OCI-LY1 (cell line): ENCODE measurements at regions not wholly inside any gene's neighbourhood (a gene's known extent, or its start where the extent isn't known, plus 50 kb on each side); places are given as distances from the start of the nearest gene placed in this dataset.

ENCODE experiments used
- H2AFZ ChIP-seq: fragments of 200-600 bp; sonication (generic), shearing (Covaris generic); 2 replicates; pipeline ENCODE4 v1.6.0; 2014; ENCODE audit warnings: antibody characterized with exemption, mild to moderate bottlenecking, low read length
- H3F3A ChIP-seq: fragments of 200-600 bp; sonication (generic), shearing (Covaris generic); 2 replicates; pipeline ENCODE4 v1.6.0; 2014; ENCODE audit warnings: mild to moderate bottlenecking, antibody characterized with exemption, low read length, moderate library complexity; ENCODE audit not compliant: insufficient read depth
- H3K27ac ChIP-seq: fragments of 200-600 bp; sonication (generic); 2 replicates; pipeline ENCODE4 v1.5.1; 2014; ENCODE audit warnings: low read length, mixed run types, mild to moderate bottlenecking, low read depth; ENCODE audit not compliant: poor library complexity, severe bottlenecking
- H3K27me3 ChIP-seq: fragments of 200-600 bp; sonication (generic); 2 replicates; pipeline ENCODE4 v1.6.0; 2014; ENCODE audit warnings: antibody characterized with exemption, mild to moderate bottlenecking, low read length, moderate library complexity; ENCODE audit not compliant: insufficient read depth
- H3K36me3 ChIP-seq: fragments of 200-600 bp; sonication (generic); 2 replicates; pipeline ENCODE4 v1.6.1; 2014; ENCODE audit warnings: mild to moderate bottlenecking, antibody characterized with exemption, low read length, moderate library complexity, mixed read lengths; ENCODE audit not compliant: insufficient read depth
- H3K4me1 ChIP-seq: fragments of 200-600 bp; sonication (generic); 2 replicates; pipeline ENCODE4 v1.5.1; 2014; ENCODE audit warnings: mild to moderate bottlenecking, low read length, moderate library complexity; ENCODE audit not compliant: insufficient read depth, severe bottlenecking
- H3K4me2 ChIP-seq: fragments of 200-600 bp; sonication (generic), shearing (Covaris generic); 2 replicates; pipeline ENCODE4 v1.6.1; 2014; ENCODE audit warnings: low read length
- H3K4me3 ChIP-seq: fragments of 200-600 bp; sonication (generic); 2 replicates; pipeline ENCODE4 v1.5.1; 2014; ENCODE audit warnings: low read length, low read depth, mild to moderate bottlenecking, mixed read lengths; ENCODE audit not compliant: poor library complexity, severe bottlenecking
- H3K79me2 ChIP-seq: fragments of 200-600 bp; shearing (Covaris generic); 2 replicates; pipeline ENCODE4 v1.6.1; 2016; ENCODE audit warnings: mixed run types, low read length, mixed read lengths; ENCODE audit not compliant: insufficient read depth
- H3K9ac ChIP-seq: fragments of 200-600 bp; sonication (generic), shearing (Covaris generic); 2 replicates; pipeline ENCODE4 v1.6.1; 2014; ENCODE audit warnings: mild to moderate bottlenecking, low read length, mixed read lengths
- H3K9me2 ChIP-seq: fragments of 200-600 bp; sonication (generic), shearing (Covaris generic); 2 replicates; pipeline ENCODE4 v1.6.1; 2014; ENCODE audit warnings: low read depth, mild to moderate bottlenecking, low read length, mixed read lengths
- H3K9me3 ChIP-seq: fragments of 200-600 bp; shearing (Covaris generic); 2 replicates; pipeline ENCODE4 v1.6.1; 2014; ENCODE audit warnings: low read length, mixed read lengths
- H4K20me1 ChIP-seq: fragments of 200-600 bp; sonication (generic), shearing (Covaris generic); 2 replicates; pipeline ENCODE4 v1.6.0; 2016; ENCODE audit warnings: mild to moderate bottlenecking, low read length; ENCODE audit not compliant: insufficient read depth
- CTCF ChIP-seq: fragments of 200-600 bp; sonication (generic), shearing (Covaris generic); IDR thresholded peaks from 2 replicates; pipeline ENCODE4 v1.5.1; 2017; ENCODE audit warnings: mild to moderate bottlenecking, antibody characterized with exemption, low read length, moderate library complexity, mixed read lengths
- EZH2 ChIP-seq: fragments of 200-600 bp; sonication (generic), shearing (Covaris generic); IDR thresholded peaks from 2 replicates; pipeline ENCODE4 v1.8.0; 2017; ENCODE audit warnings: borderline replicate concordance, mixed run types, mild to moderate bottlenecking, antibody characterized with exemption, low read length, moderate library complexity, mixed read lengths

GRCh38 chr19:27870293-27870692 is 1342.7 kb downstream of the UQCRFS1 start:
- Histone ChIP-seq H3K4me3 (no peak overlapping the region), H3K9me3 (no peaks in the 10 kb centered on the region), H3K27me3 (no peaks in the 10 kb centered on the region), H3F3A (no peaks in the 10 kb centered on the region), H3K27ac (no peak overlapping the region), H3K9me2 (no peaks in the 10 kb centered on the region), H3K36me3 (no peaks in the 10 kb centered on the region), H3K4me2 (no peak overlapping the region), H4K20me1 (no peaks in the 10 kb centered on the region), H3K79me2 (no peaks in the 10 kb centered on the region), H3K4me1 (no peaks in the 10 kb centered on the region), H2AFZ (no peak overlapping the region), H3K9ac (no peak overlapping the region)
- TF ChIP-seq EZH2 (no peak), CTCF (no peak)

DNA sequence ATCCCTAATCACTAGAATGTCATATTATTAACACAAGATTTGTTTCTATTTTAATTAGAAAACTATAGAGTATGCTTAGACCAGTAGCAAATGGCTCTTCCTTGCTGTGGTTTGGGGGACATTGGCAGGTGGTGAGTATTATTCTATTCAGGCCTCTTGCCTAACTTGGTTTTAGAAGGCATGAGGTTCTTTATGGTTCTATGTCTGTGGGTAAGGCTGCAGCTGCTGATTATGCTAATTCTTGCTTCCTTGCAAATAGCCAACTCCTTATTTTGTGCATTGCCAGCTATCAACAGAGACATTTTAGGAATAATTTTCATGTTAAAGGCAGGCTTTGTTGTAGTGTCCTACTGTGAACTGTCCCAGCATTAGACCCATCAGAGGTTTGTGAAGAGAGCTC is 1344.9 kb downstream of the UQCRFS1 start:
- TF ChIP-seq EZH2 (no peak), CTCF (no peak)
- H3K79me2 ChIP-seq: no peaks in the 10 kb centered on the region
- no peaks in the 10 kb centered on the region for H3K9me3 ChIP-seq

DNA sequence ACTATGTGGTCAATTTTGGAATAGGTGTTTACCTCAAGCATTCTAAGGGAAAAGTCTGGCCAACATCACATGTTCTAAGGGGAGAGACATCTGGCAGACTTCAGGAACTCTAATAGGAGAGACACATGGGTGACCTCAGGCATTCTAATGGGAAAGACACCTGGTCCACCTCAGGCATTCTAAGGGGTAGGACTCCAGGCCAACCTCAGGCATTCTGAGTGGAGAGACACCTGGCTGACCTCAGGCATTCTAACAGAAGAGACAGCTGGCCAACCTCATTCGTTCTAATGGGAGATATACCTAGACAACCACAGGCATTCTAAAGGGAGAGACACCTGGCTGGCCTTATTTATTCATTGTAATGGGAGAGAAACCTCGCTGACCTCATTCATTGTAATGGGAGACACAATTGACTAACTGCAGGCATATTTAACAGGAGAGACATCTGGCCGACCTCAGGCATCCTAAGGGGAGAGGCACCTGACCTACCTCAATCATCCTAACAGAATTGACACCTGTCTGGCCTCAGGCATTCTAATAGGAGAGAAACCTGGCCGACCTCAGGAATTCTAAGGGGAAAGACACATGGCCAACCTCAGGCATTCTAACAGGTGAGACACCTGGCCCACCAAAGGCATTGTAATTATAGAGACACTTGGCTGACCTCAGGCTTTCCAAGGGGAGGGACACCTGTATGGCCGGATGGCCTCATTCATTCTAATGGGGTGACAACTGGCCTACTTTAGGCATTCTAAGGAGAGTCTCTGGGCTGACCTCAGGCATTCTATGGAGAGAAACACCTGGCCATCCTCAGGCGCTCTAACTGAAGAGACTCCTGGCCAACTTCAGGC is 1346.8 kb downstream of the UQCRFS1 start:
- TF ChIP-seq CTCF (no peak), EZH2 (no peak)
- Histone ChIP-seq H3K4me3 (no peak overlapping the region), H3K36me3 (no peaks in the 10 kb centered on the region), H4K20me1 (no peaks in the 10 kb centered on the region), H3K9ac (no peak overlapping the region), H3F3A (no peaks in the 10 kb centered on the region), H3K4me2 (no peak overlapping the region), H3K9me3 (no peaks in the 10 kb centered on the region), H3K27ac (no peak overlapping the region), H2AFZ (no peak overlapping the region), H3K27me3 (no peaks in the 10 kb centered on the region), H3K79me2 (no peaks in the 10 kb centered on the region), H3K4me1 (no peaks in the 10 kb centered on the region), H3K9me2 (no peaks in the 10 kb centered on the region)

More for the DNA sequence above, 1344.9 kb downstream of the UQCRFS1 start:
- Histone ChIP-seq H3K27me3 (no peaks in the 10 kb centered on the region), H3K9me2 (no peaks in the 10 kb centered on the region), H4K20me1 (no peaks in the 10 kb centered on the region), H3F3A (no peaks in the 10 kb centered on the region), H3K36me3 (no peaks in the 10 kb centered on the region), H3K4me3 (no peak overlapping the region), H3K4me2 (no peak overlapping the region), H3K4me1 (no peaks in the 10 kb centered on the region), H2AFZ (no peak overlapping the region), H3K27ac (no peak overlapping the region), H3K9ac (no peak overlapping the region)
